ENCODE measurements at regions not wholly inside any gene's neighbourhood (a gene's known extent, or its start where the extent isn't known, plus 50 kb on each side); places are given as distances from the start of the nearest gene placed in this dataset.

DNA sequence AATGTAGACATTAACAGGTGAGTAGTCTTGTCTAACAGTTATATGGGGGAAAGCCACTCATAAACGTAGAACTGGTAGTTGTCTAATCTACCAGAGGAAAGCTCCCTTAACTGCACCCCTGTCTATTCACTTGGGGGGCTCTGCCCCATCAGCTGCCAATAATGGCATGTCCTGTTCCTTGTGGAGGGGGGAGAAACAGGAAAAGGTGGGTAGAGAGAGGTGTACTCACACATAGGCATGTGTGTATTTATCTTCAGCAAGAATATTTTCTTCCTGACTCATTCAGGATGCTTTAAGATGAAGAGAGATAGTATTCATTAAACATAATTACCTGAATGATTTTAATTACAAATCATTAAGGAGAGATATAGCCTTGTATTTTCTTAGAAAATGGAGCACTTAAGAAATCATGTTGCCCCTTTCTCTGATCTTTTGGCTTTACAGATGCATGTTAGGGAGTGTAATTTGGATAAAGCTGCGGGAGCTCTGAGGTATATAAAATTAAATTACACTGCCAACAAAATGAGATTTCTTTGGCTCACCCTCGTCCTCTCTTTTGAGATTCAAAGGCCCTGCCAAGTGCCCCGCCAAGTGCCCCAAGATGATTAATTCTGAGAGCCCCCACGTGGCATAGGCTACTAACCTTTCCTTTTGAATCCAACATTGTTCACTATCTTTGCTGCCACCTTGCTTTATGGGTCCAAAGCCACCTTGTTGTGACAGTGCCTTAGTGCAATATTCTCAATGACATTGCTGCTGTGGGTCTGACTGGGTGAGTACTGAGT lies 286.3 kb upstream of the LYPLAL1 start:
- Histone ChIP-seq H3K9me3 (replicated peaks in 1 of 2; ENCODE audit: control insufficient read depth in 1 of 2, insufficient read depth in 1 of 2, low read length in 2 of 2) (peaks cover 0 to 2% of the 10 kb centered on the region in 2 donors), H3K4me1 (ENCODE audit: control insufficient read depth in 1 of 2, insufficient read depth in 2 of 2, low read length in 2 of 2) (no peaks in the 10 kb centered on the region), H3K4me2 (replicated peaks; ENCODE audit: extremely low read depth, low read length, poor library complexity, severe bottlenecking) (no peak overlapping the region), H4K20me1 (ENCODE audit: insufficient read depth, low read length) (no peaks in the 10 kb centered on the region), H3K79me2 (ENCODE audit: insufficient read depth, low read length) (no peaks in the 10 kb centered on the region), H3K36me3 (replicated peaks in 1 of 2; ENCODE audit: control insufficient read depth in 1 of 2, insufficient read depth in 2 of 2, low read length in 2 of 2) (no peaks in the 10 kb centered on the region), H2AFZ (ENCODE audit: insufficient read depth, low read depth, low read length, poor library complexity, severe bottlenecking) (no peak overlapping the region), H3K27ac (ENCODE audit: low read depth in 1 of 2, low read length in 2 of 2) (no peak overlapping the region), H3K9ac (ENCODE audit: insufficient read depth, low read length, poor library complexity, severe bottlenecking) (no peak overlapping the region), H3K4me3 (replicated peaks in 1 of 3; ENCODE audit: low read depth in 2 of 3, low read length in 3 of 3) (no peak overlapping the region), H3K27me3 (ENCODE audit: control insufficient read depth in 2 of 2, insufficient read depth in 2 of 2, low read length in 2 of 2) (no peaks in the 10 kb centered on the region)
- peaks cover 0 to 8% (median 5%) of the 10 kb centered on the region in 7 donors for H3K9me3 Mint-ChIP-seq
- H3K27me3 Mint-ChIP-seq (ENCODE audit: low read depth in 3 of 3): peaks cover 0 to 2% (median 0%) of the 10 kb centered on the region in 3 donors
- no peak overlapping the region for H3K27ac Mint-ChIP-seq
- no peak for DNase-seq
- TF ChIP-seq, protein P1, sequence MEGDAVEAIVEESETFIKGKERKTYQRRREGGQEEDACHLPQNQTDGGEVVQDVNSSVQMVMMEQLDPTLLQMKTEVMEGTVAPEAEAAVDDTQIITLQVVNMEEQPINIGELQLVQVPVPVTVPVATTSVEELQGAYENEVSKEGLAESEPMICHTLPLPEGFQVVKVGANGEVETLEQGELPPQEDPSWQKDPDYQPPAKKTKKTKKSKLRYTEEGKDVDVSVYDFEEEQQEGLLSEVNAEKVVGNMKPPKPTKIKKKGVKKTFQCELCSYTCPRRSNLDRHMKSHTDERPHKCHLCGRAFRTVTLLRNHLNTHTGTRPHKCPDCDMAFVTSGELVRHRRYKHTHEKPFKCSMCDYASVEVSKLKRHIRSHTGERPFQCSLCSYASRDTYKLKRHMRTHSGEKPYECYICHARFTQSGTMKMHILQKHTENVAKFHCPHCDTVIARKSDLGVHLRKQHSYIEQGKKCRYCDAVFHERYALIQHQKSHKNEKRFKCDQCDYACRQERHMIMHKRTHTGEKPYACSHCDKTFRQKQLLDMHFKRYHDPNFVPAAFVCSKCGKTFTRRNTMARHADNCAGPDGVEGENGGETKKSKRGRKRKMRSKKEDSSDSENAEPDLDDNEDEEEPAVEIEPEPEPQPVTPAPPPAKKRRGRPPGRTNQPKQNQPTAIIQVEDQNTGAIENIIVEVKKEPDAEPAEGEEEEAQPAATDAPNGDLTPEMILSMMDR (IDR thresholded peaks at IDR 0.05): no peak
- H3K4me3 Mint-ChIP-seq: no peak overlapping the region
- WGBS (ENCODE audit: insufficient coverage): 60% methylated on average over 2 of the region's 5 CpGs
- H3K36me3 Mint-ChIP-seq: no peaks in the 10 kb centered on the region
- H3K4me1 Mint-ChIP-seq: no peaks in the 10 kb centered on the region
- intact Hi-C loops (cut with micrococcal nuclease): no loop called here

GRCh38 chr1:218890451-218890850 lies 283.2 kb upstream of the LYPLAL1 start:
- Histone ChIP-seq H3K36me3 (replicated peaks in 1 of 2; ENCODE audit: control insufficient read depth in 1 of 2, insufficient read depth in 2 of 2, low read length in 2 of 2) (no peaks in the 10 kb centered on the region), H3K9me3 (replicated peaks in 1 of 2; ENCODE audit: control insufficient read depth in 1 of 2, insufficient read depth in 1 of 2, low read length in 2 of 2) (no peaks in the 10 kb centered on the region), H3K27me3 (ENCODE audit: control insufficient read depth in 2 of 2, insufficient read depth in 2 of 2, low read length in 2 of 2) (no peaks in the 10 kb centered on the region), H3K79me2 (ENCODE audit: insufficient read depth, low read length) (no peaks in the 10 kb centered on the region), H3K4me3 (replicated peaks in 1 of 3; ENCODE audit: low read depth in 2 of 3, low read length in 3 of 3) (no peak overlapping the region), H3K4me2 (replicated peaks; ENCODE audit: extremely low read depth, low read length, poor library complexity, severe bottlenecking) (no peak overlapping the region), H2AFZ (ENCODE audit: insufficient read depth, low read depth, low read length, poor library complexity, severe bottlenecking) (no peak overlapping the region), H3K27ac (ENCODE audit: low read depth in 1 of 2, low read length in 2 of 2) (no peak overlapping the region), H3K4me1 (ENCODE audit: control insufficient read depth in 1 of 2, insufficient read depth in 2 of 2, low read length in 2 of 2) (no peaks in the 10 kb centered on the region), H4K20me1 (ENCODE audit: insufficient read depth, low read length) (no peaks in the 10 kb centered on the region), H3K9ac (ENCODE audit: insufficient read depth, low read length, poor library complexity, severe bottlenecking) (no peak overlapping the region)
- intact Hi-C loops (cut with micrococcal nuclease): no loop called here
- no peak for DNase-seq
- Mint-ChIP-seq H3K4me3 (no peak overlapping the region), H3K27me3 (ENCODE audit: low read depth in 3 of 3) (no peaks in the 10 kb centered on the region), H3K4me1 (no peaks in the 10 kb centered on the region), H3K9me3 (peaks cover 0 to 2% (median 0%) of the 10 kb centered on the region in 7 donors), H3K27ac (no peak overlapping the region), H3K36me3 (no peaks in the 10 kb centered on the region)
- TF ChIP-seq, protein P1 (IDR thresholded peaks at IDR 0.05): no peak
- WGBS (ENCODE audit: insufficient coverage): 83% methylated on average over 1 of the region's 3 CpGs
